ENCODE measurements at regions not wholly inside any gene's neighbourhood (a gene's known extent, or its start where the extent isn't known, plus 50 kb on each side); places are given as distances from the start of the nearest gene placed in this dataset.
"Not testable (repeated sequence)": the region's sequence is repeated elsewhere in the genome, so short reads cannot be mapped to it uniquely, and the experiment has no call there.

GRCh38 chr3:24545887-24546286 is 51.2 kb upstream of the THRB start:
- DNase-seq, result no peak

- no peak for DNase-seq
Measured at GRCh38 chr3:24548278-24548677, 53.6 kb upstream of the THRB start.

- DNase-seq, result no peak
Measured at GRCh38 chr3:24550588-24550987, 55.9 kb upstream of the THRB start.

GRCh38 chr3:24551626-24552025 is 57.0 kb upstream of the THRB start:
- DNase-seq, result no peak

GRCh38 chr3:24562895-24563294 is 68.2 kb upstream of the THRB start:
- DNase-seq, result no peak

- no peak for DNase-seq
Measured at GRCh38 chr3:24565053-24565452, 70.4 kb upstream of the THRB start.

- DNase-seq, result no peak
Measured at GRCh38 chr3:24565656-24566055, 71.0 kb upstream of the THRB start.

DNA sequence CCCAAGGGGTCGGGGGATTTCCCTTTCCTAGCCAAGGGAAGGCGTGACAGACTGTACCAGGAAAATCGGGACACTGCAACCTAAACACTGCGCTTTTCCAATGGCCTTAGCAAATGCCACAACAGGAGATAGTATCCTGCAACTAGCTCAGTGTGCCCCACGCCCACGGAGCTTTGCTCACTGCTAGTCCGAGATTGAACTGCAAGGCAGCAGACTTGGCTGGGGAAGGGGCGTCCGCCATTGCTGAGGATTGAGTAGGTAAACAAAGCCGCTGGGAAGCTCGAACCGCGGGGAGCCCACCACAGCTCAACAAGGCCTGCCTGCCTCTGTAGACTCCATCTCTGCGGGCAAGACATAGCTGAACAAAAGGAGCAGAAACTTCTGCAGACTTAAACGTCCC is 72.3 kb upstream of the THRB start:
- DNase-seq, result no peak

DNA sequence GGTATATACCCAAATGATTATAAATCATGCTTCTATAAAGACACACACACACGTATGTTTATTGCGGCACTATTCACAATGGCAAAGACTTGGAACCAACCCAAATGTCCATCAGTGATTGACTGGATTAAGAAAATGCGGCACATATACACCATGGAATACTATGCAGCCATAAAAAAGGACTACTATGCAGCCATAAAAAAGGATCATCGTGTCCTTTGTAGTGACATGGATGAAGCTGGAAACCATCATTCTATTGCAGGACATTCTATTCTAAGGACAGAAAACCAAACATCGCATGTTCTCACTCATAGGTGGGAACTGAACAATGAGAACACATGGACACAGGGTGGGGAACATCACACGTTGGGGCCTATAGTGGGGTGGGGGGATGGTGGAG is 77.8 kb upstream of the THRB start:
- DNase-seq, result not testable (repeated sequence)

DNA sequence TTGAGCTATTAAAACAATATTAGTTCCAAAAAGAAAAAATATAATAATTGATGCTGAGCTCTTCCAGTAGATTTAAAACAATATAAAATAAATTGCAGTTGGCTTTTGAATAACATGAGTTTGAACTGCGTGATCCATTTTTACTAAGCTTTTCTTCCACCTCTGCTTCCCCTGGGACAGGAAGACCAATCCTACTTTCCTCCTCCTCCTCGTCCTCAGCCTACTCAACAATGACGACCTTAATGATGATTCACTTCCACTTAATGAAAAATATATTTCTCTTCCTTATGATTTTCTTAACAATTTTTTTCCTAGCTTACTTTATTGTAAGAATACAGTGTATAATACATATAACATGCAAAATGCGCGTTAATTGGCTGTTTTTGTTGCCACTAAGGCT is 78.9 kb upstream of the THRB start:
- no peak for DNase-seq

DNA sequence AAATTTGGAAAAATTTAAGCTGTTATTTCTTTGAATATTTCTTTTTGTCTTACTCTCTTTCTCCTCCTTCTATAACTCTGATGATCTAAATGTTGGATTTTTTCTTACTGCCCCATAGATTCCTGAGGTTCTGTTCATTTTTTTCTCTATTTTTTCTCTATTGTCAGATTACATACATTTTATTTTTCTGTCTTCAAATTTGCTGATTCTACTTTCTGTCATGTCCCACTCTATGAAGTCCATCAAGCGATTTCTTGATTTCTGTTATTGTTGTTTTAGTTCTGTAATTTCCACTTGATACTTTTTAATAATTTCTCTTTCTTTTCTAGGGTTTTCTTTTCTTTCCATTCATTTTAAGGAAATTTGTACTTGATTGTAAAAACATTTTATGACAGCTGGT is 83.7 kb upstream of the THRB start:
- no peak for DNase-seq

- no peak for DNase-seq
Measured at GRCh38 chr3:24578951-24579421, 84.3 kb upstream of the THRB start.

DNA sequence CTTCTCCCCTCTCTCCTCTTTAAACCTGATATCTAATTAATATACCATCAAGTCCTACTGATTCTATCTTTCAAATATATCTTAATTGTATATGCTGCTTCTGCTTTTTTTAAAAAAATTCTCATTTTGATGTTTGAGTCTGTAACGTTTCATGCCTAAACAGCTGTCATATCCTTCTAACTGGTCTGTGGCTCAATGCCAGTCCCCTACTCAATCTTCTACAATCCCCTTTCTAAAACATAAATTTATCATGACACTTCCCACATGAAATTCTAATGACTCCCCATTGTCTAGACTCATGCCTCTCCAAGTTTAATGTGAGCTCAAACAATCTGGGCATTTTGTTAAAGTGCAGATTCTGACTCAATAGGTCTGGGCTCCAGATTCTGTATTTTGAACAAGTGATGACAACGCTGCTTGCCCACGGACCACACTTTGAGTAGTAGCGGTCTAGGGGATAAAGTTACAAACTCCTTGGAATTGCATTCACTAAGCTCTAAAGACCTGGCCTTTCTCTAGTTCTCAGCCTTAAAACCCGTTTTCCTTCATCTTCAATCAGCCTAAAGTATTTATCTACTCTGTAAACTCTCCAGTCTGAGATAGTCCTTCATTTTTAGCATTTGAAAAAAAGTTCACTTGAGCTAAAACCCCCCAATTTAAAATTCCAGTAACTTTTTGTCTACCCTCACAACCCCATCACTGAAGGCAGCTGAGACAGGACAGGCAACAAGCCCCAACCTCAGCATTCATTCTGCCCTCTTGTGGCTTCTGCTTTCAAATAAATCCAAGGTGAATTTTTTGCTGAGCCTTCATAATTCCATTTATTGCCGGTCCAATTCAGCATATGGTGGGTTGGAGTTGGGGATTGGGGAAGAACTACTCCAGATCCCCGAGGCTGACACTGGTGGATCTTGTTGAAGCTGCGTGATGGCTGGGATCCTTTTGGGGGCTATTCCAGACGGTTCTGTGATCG is 88.1 kb upstream of the THRB start:
- DNase-seq, result peak in 2 of 51 donors; percentile 0

GRCh38 chr3:24586920-24587319 is 92.3 kb upstream of the THRB start:
- no peak for DNase-seq

GRCh38 chr3:24588629-24589512 is 94.2 kb upstream of the THRB start:
- DNase-seq, result no peak

DNA sequence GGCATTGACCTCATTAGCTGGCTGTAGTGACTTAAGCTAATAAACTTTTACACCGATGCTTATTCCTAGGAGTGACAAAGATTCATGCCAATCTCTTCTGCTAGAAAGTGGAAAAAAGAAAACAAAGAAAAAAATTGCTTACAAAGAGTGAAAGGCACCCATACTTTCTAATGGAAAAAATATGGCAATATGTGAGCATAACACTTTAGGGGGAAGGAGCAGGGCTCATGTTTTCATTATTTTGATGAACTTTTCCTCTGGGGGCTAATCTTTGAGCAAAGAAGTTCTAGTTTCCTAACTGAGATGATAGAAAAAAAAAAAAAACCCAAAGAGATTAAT is 94.8 kb upstream of the THRB start:
- no peak for DNase-seq

DNA sequence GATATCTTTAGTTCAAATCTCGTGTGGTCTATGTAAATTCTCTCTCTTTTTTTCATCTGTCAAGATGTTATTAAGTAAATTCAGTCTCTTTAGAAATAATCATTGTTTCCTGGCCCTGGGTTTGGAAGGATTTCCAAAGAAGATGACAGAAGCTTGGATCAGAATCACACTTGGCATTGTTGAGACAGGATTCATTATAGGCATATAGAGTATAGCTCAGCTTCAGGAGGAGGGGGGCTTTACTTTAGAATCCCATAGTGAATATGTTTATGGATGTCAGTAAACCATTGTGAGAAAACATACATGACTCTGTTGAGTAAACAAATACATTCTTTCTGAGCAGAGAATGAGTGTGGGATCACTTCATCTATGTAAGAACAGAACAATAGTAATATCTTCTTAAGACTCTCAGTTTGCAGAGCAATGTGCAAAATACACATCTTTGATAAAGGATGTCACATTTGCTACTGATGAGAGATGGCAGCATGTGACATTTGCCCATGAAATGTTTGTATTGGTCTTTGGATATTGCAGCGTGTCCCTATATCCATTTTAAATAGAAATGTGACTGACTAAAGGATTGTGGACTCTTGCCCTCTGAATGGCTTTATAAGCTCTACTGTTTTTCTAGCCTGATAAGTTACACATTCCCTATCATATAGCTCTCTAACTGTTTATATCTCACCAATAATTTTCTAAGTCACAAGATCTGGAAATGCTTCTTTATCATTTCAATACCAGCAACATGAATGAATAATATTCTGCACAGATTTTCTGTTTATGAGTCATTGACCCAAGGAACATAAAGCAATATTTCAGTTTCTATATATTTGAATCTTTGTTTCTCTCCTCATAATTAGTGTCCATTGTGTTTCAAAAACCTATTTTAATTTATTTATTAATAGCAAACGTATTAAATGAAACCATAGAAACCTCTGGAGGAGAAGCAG is 95.6 kb upstream of the THRB start:
- no peak for DNase-seq

GRCh38 chr3:24591191-24591590 is 96.5 kb upstream of the THRB start:
- no peak for DNase-seq

- no peak for DNase-seq
Measured at GRCh38 chr3:24591661-24592555, 97.3 kb upstream of the THRB start.

DNA sequence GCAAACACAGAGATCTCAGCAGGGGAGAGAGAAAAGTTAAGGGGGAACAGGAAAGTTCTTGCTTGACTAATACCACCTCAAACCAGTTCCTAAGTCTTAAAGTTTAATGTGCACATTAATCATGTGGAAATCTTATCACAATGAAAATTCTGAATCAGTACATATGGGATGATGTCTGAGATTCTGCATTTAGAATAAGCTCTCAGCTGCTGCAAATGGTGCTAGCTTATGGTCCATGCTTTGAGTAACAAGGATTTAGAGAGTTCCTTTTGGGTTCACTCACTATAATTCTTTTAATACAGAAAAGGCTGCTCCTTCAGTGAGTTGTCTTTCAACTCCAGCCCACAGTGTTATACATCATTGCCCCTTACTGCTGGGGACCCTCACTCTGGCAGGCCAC is 99.5 kb upstream of the THRB start:
- no peak for DNase-seq
